Memory B cell (primary cell): ENCODE measurements at regions not wholly inside any gene's neighbourhood (a gene's known extent, or its start where the extent isn't known, plus 50 kb on each side); places are given as distances from the start of the nearest gene placed in this dataset.
"Not testable (repeated sequence)": the region's sequence is repeated elsewhere in the genome, so short reads cannot be mapped to it uniquely, and the experiment has no call there.

Source experiments
- ATAC-seq: fragments of 150-1000 bp; cut with Tn5 transposase; 2 replicates; pipeline ENCODE4 v1.10.0; 2021; ENCODE audit warnings: low read depth, mild to moderate bottlenecking, moderate library complexity
- DNase-seq, 2 donors: peaks; one replicate each; pipeline ENCODE4 v3.0.0; 2022; ENCODE audit warnings: low spot score in 2 of 2
- H3K27ac Mint-ChIP-seq: one replicate; pipeline ENCODE4 v1.8.0; 2022; ENCODE audit warnings: mild to moderate bottlenecking, moderate library complexity, mixed read lengths
- H3K27me3 Mint-ChIP-seq: one replicate; pipeline ENCODE4 v1.8.0; 2022; ENCODE audit warnings: mixed read lengths
- H3K36me3 Mint-ChIP-seq: one replicate; pipeline ENCODE4 v1.8.0; 2022; ENCODE audit warnings: mild to moderate bottlenecking, mixed read lengths
- H3K4me1 Mint-ChIP-seq: one replicate; pipeline ENCODE4 v1.8.0; 2022; ENCODE audit warnings: mixed read lengths
- H3K4me3 Mint-ChIP-seq: one replicate; pipeline ENCODE4 v1.8.0; 2022; ENCODE audit warnings: mild to moderate bottlenecking, moderate library complexity, mixed read lengths
- H3K9me3 Mint-ChIP-seq: one replicate; pipeline ENCODE4 v1.8.0; 2022; ENCODE audit warnings: mixed read lengths

DNA sequence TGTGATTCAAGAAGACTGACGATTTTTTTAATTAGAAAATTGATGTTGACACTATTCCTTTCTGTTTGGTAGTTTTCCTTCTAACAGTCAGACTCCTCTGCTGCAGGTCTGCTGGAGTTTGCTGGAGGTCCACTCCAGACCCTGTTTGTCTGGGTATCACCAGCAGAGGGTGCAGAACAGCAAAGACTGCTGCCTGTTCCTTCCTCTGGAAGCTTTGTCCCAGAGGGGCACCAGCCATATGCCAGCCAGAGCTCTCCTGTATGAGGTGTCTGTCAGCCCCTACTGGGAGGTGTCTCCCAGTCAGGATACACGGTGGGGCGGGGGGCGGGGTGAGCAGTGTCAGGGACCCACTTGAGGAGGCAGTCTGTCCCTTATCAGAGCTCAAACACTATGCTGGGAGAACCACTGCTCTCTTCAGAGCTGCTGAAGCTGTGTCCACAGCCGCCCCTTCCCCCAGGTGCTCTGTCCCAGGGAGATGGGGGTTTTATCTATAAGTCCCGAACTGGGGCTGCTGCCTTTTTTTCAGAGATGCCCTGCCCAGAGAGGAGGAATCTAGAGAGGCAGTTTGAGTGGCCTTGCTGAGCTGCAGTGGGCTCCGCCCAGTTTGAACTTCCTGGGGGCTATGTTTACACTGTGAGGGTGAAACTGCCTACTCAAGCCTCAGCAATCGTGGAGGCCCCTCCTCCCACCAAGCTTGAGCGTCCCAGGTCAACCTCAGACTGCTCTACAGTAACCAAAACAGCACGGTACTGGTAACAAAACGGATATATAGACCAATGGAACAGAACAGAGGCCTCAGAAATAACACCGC lies 1358.1 kb upstream of the CHAC2 start:
- H3K9me3 Mint-ChIP-seq, H3K27ac Mint-ChIP-seq, ATAC-seq, DNase-seq, H3K36me3 Mint-ChIP-seq, H3K27me3 Mint-ChIP-seq, H3K4me1 Mint-ChIP-seq, H3K4me3 Mint-ChIP-seq: not testable (repeated sequence)

- no peaks in the 10 kb centered on the region for H3K36me3 Mint-ChIP-seq
- no peak overlapping the region for H3K4me3 Mint-ChIP-seq
- ATAC-seq (no peak), DNase-seq (no peak)
- H3K9me3 Mint-ChIP-seq = peaks cover 3% of the 10 kb centered on the region
- H3K27me3 Mint-ChIP-seq = no peaks in the 10 kb centered on the region
- H3K27ac Mint-ChIP-seq = no peak overlapping the region
- H3K4me1 Mint-ChIP-seq = no peaks in the 10 kb centered on the region
Measured at GRCh38 chr2:52405980-52406379, 1361.6 kb upstream of the CHAC2 start.

DNA sequence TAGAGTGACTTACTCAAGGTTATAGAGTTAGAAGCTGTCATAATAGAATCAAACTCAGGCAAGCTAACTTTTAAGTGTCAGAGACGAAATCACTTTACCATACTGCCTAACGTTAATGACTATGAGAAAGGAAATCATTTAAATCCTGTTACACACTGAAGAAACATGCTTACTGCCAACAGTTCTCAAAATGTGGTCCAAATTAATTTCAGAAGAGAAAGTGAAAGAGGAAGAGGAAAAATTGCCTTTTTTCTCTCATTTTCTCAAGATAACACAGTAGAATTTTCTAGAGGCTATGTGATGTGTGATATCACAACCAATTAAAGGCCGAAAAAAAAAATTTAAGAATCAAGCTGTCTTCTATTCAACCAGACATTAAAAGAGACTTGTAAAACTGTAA lies 1362.7 kb upstream of the CHAC2 start:
- ATAC-seq (no peak), DNase-seq (no peak)
- H3K36me3 Mint-ChIP-seq = no peaks in the 10 kb centered on the region
- H3K9me3 Mint-ChIP-seq = peaks cover 3% of the 10 kb centered on the region
- H3K4me3 Mint-ChIP-seq = no peak overlapping the region
- H3K27ac Mint-ChIP-seq = no peak overlapping the region
- H3K4me1 Mint-ChIP-seq = no peaks in the 10 kb centered on the region
- H3K27me3 Mint-ChIP-seq = no peaks in the 10 kb centered on the region

DNA sequence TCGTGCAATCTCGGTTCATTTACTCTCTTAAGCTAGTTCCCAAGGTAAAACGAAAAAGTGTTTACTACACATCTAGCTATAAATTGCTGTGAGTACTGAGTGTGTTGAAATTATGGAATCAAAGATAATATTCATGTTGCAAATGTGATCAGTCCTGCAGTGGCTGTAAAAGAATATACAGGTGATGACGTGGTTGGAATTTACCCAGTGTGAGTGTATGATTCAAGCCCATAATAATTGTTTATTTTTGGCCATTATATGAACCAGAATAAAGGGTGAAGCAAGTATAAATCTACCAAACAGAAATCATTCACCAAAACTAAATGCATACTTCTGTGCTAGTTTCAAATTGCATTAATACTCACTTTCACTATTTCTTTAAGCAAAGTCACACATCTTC lies 1363.6 kb upstream of the CHAC2 start:
- peaks cover 5% of the 10 kb centered on the region for H3K9me3 Mint-ChIP-seq
- DNase-seq = no peak
- ATAC-seq = no peak
- no peak overlapping the region for H3K27ac Mint-ChIP-seq
- H3K27me3 Mint-ChIP-seq = no peaks in the 10 kb centered on the region
- no peak overlapping the region for H3K4me3 Mint-ChIP-seq
- H3K36me3 Mint-ChIP-seq = no peaks in the 10 kb centered on the region
- no peaks in the 10 kb centered on the region for H3K4me1 Mint-ChIP-seq

DNA sequence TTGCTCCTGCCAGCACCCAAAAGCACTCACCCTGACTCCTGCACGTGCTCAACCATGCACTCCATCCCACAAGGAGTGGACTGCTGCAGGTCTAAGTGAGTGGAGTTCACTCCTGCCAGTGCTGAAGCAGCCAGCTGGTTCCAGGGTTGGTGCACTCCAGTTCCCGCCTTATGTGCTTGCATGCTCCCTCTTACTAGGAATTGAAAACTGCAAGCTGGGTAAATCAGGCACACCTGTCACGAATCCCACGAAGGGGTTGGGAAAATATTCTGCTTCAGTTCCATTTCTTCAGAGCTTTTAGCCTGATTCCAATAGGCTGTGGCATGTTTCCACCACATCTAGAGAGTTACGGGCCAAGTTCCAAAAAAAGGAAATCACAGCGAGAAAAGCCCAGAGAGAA lies 1365.5 kb upstream of the CHAC2 start:
- no peaks in the 10 kb centered on the region for H3K27me3 Mint-ChIP-seq
- no peak overlapping the region for H3K27ac Mint-ChIP-seq
- H3K4me1 Mint-ChIP-seq = no peaks in the 10 kb centered on the region
- no peak for DNase-seq
- no peaks in the 10 kb centered on the region for H3K36me3 Mint-ChIP-seq
- no peak overlapping the region for H3K4me3 Mint-ChIP-seq
- H3K9me3 Mint-ChIP-seq = peaks cover 2% of the 10 kb centered on the region
- ATAC-seq = no peak

GRCh38 chr2:52396836-52397235 lies 1364.9 kb upstream of the NRXN1 start:
- no peak overlapping the region for H3K27ac Mint-ChIP-seq
- no peak for DNase-seq
- no peaks in the 10 kb centered on the region for H3K4me1 Mint-ChIP-seq
- no peak for ATAC-seq
- no peak overlapping the region for H3K4me3 Mint-ChIP-seq
- no peaks in the 10 kb centered on the region for H3K27me3 Mint-ChIP-seq
- H3K9me3 Mint-ChIP-seq = peaks cover 2% of the 10 kb centered on the region
- no peaks in the 10 kb centered on the region for H3K36me3 Mint-ChIP-seq

DNA sequence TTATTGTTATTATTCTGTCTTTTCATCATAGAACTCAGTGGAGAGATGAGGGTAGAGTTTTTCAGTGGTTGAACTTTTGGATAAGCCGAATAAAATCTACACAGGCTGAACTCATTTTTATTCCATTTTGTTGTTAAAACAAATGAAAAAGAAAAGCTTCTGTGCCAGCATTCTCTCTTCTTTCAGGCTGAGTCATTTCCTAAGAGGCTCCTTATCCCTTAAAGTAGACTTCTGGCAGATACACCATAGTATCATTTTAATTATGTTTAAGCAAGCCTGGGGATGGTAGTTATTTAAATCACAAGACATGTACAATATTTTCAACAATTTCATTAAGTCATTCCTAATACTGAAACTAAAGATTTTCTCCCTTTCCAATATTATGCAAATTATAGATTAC lies 1364.0 kb upstream of the NRXN1 start:
- no peak overlapping the region for H3K4me3 Mint-ChIP-seq
- H3K36me3 Mint-ChIP-seq = no peaks in the 10 kb centered on the region
- no peak overlapping the region for H3K27ac Mint-ChIP-seq
- no peaks in the 10 kb centered on the region for H3K4me1 Mint-ChIP-seq
- ATAC-seq = no peak
- no peaks in the 10 kb centered on the region for H3K27me3 Mint-ChIP-seq
- H3K9me3 Mint-ChIP-seq = peaks cover 2% of the 10 kb centered on the region
- no peak for DNase-seq

GRCh38 chr2:52391621-52392020 lies 1359.7 kb upstream of the NRXN1 start:
- H3K4me1 Mint-ChIP-seq = no peaks in the 10 kb centered on the region

DNA sequence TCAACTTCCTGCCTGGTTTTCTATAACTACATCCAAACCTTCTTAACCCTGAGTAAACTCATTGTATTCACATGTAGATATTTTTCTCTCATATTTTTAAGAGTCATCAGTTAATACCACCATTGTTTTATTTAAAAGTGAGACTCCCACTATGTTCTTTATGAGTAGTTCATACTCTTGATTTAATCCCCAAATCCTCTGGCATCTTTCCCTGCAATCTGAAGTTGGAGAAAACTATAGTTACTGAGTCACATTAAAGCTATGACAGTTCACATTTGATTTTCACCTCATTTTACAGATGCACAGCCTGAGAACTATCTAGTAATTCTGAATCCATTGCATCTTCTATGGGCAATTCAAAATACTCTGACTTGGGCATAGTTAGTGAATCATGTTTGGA lies 1358.7 kb upstream of the NRXN1 start:
- Mint-ChIP-seq H3K27me3 (no peaks in the 10 kb centered on the region), H3K4me1 (no peaks in the 10 kb centered on the region), H3K36me3 (no peaks in the 10 kb centered on the region), H3K9me3 (no peaks in the 10 kb centered on the region), H3K4me3 (no peak overlapping the region), H3K27ac (no peak overlapping the region)
- no peak for DNase-seq
- ATAC-seq = no peak

More at GRCh38 chr2:52391621-52392020, 1359.7 kb upstream of the NRXN1 start:
- H3K36me3 Mint-ChIP-seq = no peaks in the 10 kb centered on the region
- no peaks in the 10 kb centered on the region for H3K9me3 Mint-ChIP-seq
- H3K27me3 Mint-ChIP-seq = no peaks in the 10 kb centered on the region
- ATAC-seq = no peak
- H3K4me3 Mint-ChIP-seq = no peak overlapping the region
- H3K27ac Mint-ChIP-seq = no peak overlapping the region
- no peak for DNase-seq

GRCh38 chr2:52387937-52388590 lies 1356.1 kb upstream of the NRXN1 start:
- Mint-ChIP-seq H3K4me3 (no peak overlapping the region), H3K27ac (no peak overlapping the region), H3K9me3 (peaks cover 1% of the 10 kb centered on the region), H3K36me3 (no peaks in the 10 kb centered on the region), H3K27me3 (no peaks in the 10 kb centered on the region), H3K4me1 (no peaks in the 10 kb centered on the region)
- DNase-seq (no peak), ATAC-seq (no peak)

GRCh38 chr2:52386433-52387030 lies 1354.6 kb upstream of the NRXN1 start:
- peaks cover 1% of the 10 kb centered on the region for H3K9me3 Mint-ChIP-seq
- H3K4me1 Mint-ChIP-seq = no peaks in the 10 kb centered on the region
- H3K36me3 Mint-ChIP-seq = no peaks in the 10 kb centered on the region
- DNase-seq (no peak), ATAC-seq (no peak)
- no peaks in the 10 kb centered on the region for H3K27me3 Mint-ChIP-seq
- no peak overlapping the region for H3K27ac Mint-ChIP-seq
- H3K4me3 Mint-ChIP-seq = no peak overlapping the region

DNA sequence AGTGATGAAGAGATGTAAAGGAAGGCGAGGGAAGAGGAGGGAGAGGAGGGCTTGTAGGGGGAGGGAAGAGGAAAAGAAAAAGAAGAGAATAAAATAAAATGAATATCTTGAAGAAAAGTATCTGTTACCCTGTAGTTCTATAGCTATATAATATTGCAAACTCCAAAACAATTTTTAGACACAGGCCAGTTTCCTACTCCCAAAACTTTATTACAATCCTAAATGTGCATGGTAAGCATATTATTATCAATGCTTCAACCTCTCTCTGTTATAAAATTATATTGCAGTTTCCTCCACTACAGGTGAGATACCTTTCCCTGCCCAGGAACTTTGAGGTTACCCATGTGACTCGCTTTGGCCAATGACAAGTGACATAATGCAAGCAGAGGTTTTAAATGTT lies 1351.6 kb upstream of the NRXN1 start:
- Mint-ChIP-seq H3K36me3 (no peaks in the 10 kb centered on the region), H3K9me3 (peaks cover 1% of the 10 kb centered on the region), H3K27me3 (no peaks in the 10 kb centered on the region), H3K4me1 (no peaks in the 10 kb centered on the region), H3K27ac (no peak overlapping the region), H3K4me3 (no peak overlapping the region)
- ATAC-seq = no peak
- no peak for DNase-seq

GRCh38 chr2:52369178-52369577 lies 1337.2 kb upstream of the NRXN1 start:
- Mint-ChIP-seq H3K9me3 (peaks cover 3% of the 10 kb centered on the region), H3K4me1 (no peaks in the 10 kb centered on the region), H3K4me3 (no peak overlapping the region), H3K27me3 (no peaks in the 10 kb centered on the region), H3K36me3 (no peaks in the 10 kb centered on the region), H3K27ac (no peak overlapping the region)
- DNase-seq (no peak), ATAC-seq (no peak)

DNA sequence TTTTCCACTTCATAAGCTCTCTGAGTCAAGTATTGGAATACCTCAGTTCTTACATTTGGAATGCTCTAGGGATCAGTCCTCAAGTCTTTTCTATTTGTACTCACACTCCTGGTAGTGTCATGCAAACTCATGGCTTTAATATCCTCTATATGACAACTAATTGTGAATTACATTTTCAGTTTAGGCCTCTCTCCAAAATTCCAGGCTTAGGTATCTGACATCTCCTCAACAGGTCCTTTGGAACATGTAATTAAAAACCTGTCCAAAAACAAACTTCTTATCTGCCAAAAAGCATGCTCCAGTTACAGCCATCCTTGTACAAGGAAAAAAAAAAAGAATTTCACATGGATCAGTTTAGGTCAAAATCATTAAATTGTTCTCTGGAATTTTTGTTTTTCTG lies 1336.2 kb upstream of the NRXN1 start:
- H3K4me3 Mint-ChIP-seq = no peak overlapping the region

More for the DNA sequence above, 1336.2 kb upstream of the NRXN1 start:
- Mint-ChIP-seq H3K27me3 (no peaks in the 10 kb centered on the region), H3K36me3 (no peaks in the 10 kb centered on the region), H3K27ac (no peak overlapping the region), H3K4me1 (no peaks in the 10 kb centered on the region), H3K9me3 (peaks cover 5% of the 10 kb centered on the region)
- DNase-seq = no peak
- ATAC-seq = no peak
